ENCODE measurements at regions not wholly inside any gene's neighbourhood (a gene's known extent, or its start where the extent isn't known, plus 50 kb on each side); places are given as distances from the start of the nearest gene placed in this dataset.

GRCh38 chr3:177353140-177353539 is 155.9 kb upstream of the TBL1XR1 start:
- no peak for TF ChIP-seq CTCF (IDR thresholded peaks at IDR 0.05)
- TF ChIP-seq POLR2A (IDR thresholded peaks at IDR 0.05; ENCODE audit: low read depth): no peak
- TF ChIP-seq POLR2AphosphoS5 (IDR thresholded peaks at IDR 0.05): no peak
- TF ChIP-seq EP300 (IDR thresholded peaks at IDR 0.05): no peak
